ENCODE measurements at regions not wholly inside any gene's neighbourhood (a gene's known extent, or its start where the extent isn't known, plus 50 kb on each side); places are given as distances from the start of the nearest gene placed in this dataset.

- H3K36me3 Mint-ChIP-seq (ENCODE audit: low read depth, unreplicated experiment): no peaks in the 10 kb centered on the region
- H3K27me3 ChIP-seq (ENCODE audit: insufficient read depth, low read length): no peaks in the 10 kb centered on the region
- H3K27ac Mint-ChIP-seq (ENCODE audit: unreplicated experiment): peak overlapping the region; percentile 60
Measured at GRCh38 chr15:98123834-98124233, 163.3 kb downstream of the ARRDC4 start.

GRCh38 chr15:98124581-98124980, 164.1 kb downstream of the ARRDC4 start:
- peaks cover 17% of the 10 kb centered on the region for H3K4me1 Mint-ChIP-seq (ENCODE audit: low read depth, unreplicated experiment)
- FAIRE-seq: no peak
- peak overlapping the region; percentile 8 for H3K4me2 ChIP-seq (ENCODE audit: low read length)

More at GRCh38 chr15:98123834-98124233, 163.3 kb downstream of the ARRDC4 start:
- no peaks in the 10 kb centered on the region for H3K9me3 Mint-ChIP-seq (ENCODE audit: unreplicated experiment)
- H3K27me3 Mint-ChIP-seq (ENCODE audit: low read depth, unreplicated experiment): no peaks in the 10 kb centered on the region
- Histone ChIP-seq H3K79me2 (ENCODE audit: insufficient read depth, low read length) (no peaks in the 10 kb centered on the region), H3K4me3 (ENCODE audit: insufficient read depth, low read depth, low read length) (no peak overlapping the region), H2AFZ (ENCODE audit: low read depth, low read length) (no peak overlapping the region), H3K9me3 (ENCODE audit: insufficient read depth, low read depth, low read length) (peaks cover 4% of the 10 kb centered on the region), H3K4me1 (ENCODE audit: insufficient read depth, low read length) (peaks cover 3% of the 10 kb centered on the region), H3K27ac (ENCODE audit: low read depth, low read length) (no peak overlapping the region), H3K4me2 (ENCODE audit: low read length) (peak overlapping the region; percentile 8), H4K20me1 (ENCODE audit: insufficient read depth, low read length) (no peaks in the 10 kb centered on the region), H3K36me3 (ENCODE audit: insufficient read depth, low read length) (no peaks in the 10 kb centered on the region), H3K9ac (ENCODE audit: low read length) (no peak overlapping the region)
- H3K4me3 Mint-ChIP-seq (ENCODE audit: unreplicated experiment): no peak overlapping the region
- TF ChIP-seq CTCF (IDR thresholded peaks at IDR 0.05; ENCODE audit: insufficient read depth, low read depth, low read length): no peak
- no peak for TF ChIP-seq EZH2 (IDR thresholded peaks at IDR 0.05; ENCODE audit: insufficient read depth, low read length)
- DNase-seq (ENCODE audit: low read depth) (no peak), FAIRE-seq (no peak)
- H3K4me1 Mint-ChIP-seq (ENCODE audit: low read depth, unreplicated experiment): peaks cover 17% of the 10 kb centered on the region

More at GRCh38 chr15:98124581-98124980, 164.1 kb downstream of the ARRDC4 start:
- Histone ChIP-seq H3K4me1 (ENCODE audit: insufficient read depth, low read length) (peaks cover 3% of the 10 kb centered on the region), H3K9me3 (ENCODE audit: insufficient read depth, low read depth, low read length) (peaks cover 4% of the 10 kb centered on the region), H3K27me3 (ENCODE audit: insufficient read depth, low read length) (no peaks in the 10 kb centered on the region), H3K9ac (ENCODE audit: low read length) (no peak overlapping the region), H3K27ac (ENCODE audit: low read depth, low read length) (no peak overlapping the region), H3K79me2 (ENCODE audit: insufficient read depth, low read length) (no peaks in the 10 kb centered on the region), H3K36me3 (ENCODE audit: insufficient read depth, low read length) (no peaks in the 10 kb centered on the region), H3K4me3 (ENCODE audit: insufficient read depth, low read depth, low read length) (no peak overlapping the region), H4K20me1 (ENCODE audit: insufficient read depth, low read length) (no peaks in the 10 kb centered on the region), H2AFZ (ENCODE audit: low read depth, low read length) (no peak overlapping the region)
- DNase-seq (ENCODE audit: low read depth): no peak
- Mint-ChIP-seq H3K9me3 (ENCODE audit: unreplicated experiment) (no peaks in the 10 kb centered on the region), H3K36me3 (ENCODE audit: low read depth, unreplicated experiment) (no peaks in the 10 kb centered on the region), H3K4me3 (ENCODE audit: unreplicated experiment) (no peak overlapping the region), H3K27ac (ENCODE audit: unreplicated experiment) (peak overlapping the region; percentile 60), H3K27me3 (ENCODE audit: low read depth, unreplicated experiment) (no peaks in the 10 kb centered on the region)
- TF ChIP-seq CTCF (IDR thresholded peaks at IDR 0.05; ENCODE audit: insufficient read depth, low read depth, low read length): no peak
- TF ChIP-seq EZH2 (IDR thresholded peaks at IDR 0.05; ENCODE audit: insufficient read depth, low read length): no peak
